SIG-M5 (cell line): ENCODE measurements at regions not wholly inside any gene's neighbourhood (a gene's known extent, or its start where the extent isn't known, plus 50 kb on each side); places are given as distances from the start of the nearest gene placed in this dataset.

Source experiments
- DNase-seq: peaks from one replicate; lab custom pipeline; 2025; lab: John Stamatoyannopoulos, UW

DNA sequence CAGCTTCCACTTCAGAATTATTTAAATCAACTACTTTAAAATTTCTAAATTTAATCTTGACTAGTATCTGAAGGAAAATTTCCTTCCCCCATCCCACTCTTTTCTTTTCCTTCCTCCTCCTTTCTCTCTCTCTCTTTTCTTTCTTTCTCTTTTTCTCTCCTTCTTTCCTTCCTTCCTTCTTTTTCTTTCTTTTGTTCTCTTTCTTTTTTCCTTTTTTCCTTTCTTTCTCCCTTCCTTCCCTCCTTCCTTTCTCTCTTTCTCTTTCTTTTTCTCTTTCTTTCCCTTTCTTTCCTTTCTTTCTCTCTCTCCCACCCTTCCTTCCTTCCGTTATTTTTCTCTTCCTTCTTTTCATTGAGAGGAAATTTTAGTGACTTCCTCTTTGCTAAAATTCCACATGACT is 132.0 kb upstream of the CDH19 start:
- DNase-seq: no peak

DNA sequence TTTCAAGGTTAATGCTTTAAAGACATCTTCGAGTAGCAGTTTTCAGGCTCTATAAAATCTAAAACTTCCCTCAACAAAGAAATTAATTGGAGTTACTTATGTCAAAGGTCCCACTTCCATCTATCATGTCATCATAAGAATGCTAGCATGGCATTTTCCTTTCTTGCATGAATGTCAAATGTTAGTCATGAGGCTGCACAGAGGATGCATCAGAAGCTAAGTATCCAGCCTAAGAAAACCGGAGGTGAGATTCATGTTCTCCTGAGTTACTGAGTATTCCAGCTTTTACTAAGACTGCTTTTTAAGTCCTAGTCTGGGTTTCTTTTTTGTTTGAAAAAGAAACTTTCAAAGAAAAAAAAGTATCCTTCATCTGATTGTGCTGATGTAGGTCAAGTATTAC is 130.6 kb upstream of the CDH19 start:
- DNase-seq: no peak

DNA sequence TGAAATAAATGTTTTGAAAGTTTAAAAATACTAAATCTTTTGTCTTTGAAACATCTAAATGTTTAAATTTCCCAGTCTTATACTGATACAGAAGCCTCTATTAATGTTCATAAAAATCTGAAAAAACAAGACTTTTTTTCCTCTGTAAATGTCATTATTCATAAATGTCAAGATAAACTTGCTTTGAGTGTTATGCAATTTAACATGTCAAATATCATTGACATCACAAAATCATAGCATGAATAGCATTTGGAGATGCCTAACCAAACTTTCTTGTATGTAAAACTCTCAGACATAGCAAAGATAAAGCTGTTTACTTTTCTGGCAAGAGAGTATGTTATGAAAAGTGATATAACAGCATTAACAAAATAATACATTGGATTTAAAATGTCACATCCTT is 128.0 kb upstream of the CDH19 start:
- DNase-seq: no peak

DNA sequence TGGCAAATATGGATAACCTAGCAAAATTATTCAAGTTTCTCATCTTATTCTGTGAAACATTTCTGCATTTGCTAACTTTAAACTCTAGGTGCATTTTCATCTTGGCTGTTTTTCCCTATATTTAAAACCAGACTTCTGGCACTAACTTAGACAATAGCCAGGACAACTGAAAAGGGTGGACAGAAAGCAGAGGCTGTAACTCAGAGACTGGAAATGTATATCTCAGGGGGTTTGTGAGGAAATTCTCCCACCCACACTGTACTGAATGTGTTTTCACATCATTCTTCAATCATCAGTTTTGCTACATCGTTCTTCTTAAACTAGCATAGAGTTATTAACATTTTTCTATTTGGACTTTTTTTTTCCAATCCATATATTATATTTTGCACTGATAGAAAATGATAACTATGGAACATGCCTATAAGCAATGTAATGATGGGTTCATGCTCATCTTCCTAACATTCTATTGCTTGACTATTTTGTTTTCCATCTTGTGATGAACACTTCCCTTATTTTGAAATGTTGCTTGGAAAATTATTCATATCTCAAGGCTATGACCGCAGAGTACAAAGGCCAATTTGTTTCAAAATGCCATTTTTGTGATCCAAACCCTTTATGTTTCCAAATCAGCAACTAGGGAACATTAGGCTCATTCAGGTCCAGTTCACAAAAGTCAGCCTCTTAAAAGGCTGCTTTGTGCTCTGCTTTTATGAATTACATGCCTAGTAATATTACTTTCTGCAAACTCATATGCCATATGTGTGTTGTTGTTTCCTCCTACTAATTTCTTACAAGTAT is 125.8 kb upstream of the CDH19 start:
- DNase-seq: no peak

DNA sequence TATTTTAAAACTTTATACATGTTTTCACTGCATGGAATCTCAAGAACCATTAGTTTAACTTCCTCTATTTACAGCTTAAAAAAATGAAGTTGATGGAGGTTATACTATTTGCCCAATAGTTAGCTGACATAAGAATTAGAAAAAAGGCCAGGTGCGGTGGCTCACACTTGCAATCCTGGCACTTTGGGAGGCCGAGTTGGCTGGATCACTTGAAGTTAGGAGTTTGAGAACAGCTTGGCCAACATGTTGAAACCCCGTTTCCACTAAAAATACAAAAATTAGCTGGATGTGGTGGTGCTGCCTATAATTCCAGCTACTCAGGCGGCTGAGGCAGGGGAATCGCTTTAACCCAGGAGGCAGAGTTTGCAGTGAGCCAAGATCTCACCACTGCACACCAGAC is 125.1 kb upstream of the CDH19 start:
- DNase-seq: no peak

DNA sequence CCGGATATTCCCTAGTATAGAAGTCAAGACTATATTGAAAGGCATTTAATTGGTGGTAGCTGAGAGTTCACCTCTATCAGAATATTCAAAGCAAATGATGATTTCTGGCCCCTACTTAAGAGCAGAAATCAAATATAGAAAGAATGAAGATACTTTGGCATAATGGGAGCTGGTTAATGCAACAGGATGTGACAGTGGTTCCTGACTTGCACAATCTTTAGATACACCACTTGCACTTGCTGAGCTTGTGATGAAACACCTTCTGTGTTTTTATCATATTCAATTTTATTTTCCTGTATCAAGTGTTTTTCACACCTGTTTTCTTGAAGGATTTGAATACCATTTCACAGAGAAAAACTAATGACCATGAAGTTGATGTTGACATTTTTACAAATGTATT is 124.1 kb upstream of the CDH19 start:
- peak; percentile 4 for DNase-seq

DNA sequence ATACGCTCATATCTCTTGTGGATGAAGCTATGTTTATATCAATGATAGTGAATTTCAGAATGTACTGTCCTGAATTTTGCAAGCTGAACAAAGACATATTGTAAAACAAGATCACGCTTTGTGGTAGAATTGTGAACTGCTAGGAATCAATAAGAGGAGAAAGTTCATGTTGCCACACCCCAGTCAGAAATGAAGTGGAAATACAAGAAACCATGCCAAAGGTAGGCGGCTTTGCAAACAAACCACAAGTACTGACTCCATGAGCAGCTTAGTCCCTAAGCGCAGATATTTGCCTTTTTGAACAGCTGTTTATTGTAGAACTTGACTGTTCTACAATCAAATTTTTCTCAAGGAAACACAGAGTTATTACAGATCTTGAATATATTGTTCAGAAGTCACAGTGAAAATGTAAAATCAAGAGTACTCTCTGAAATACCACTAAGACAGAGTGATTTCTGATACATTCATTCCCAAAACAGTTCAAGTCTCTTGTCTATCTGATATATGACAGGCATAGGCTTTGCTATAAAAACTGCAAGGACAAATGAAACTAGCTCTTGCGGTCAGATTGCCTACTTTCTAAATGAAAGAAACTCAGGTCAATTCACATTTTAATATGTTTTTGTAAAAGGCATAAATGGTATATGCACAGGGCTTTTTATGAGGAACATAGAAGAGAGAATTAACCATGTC is 120.9 kb upstream of the CDH19 start:
- no peak for DNase-seq

DNA sequence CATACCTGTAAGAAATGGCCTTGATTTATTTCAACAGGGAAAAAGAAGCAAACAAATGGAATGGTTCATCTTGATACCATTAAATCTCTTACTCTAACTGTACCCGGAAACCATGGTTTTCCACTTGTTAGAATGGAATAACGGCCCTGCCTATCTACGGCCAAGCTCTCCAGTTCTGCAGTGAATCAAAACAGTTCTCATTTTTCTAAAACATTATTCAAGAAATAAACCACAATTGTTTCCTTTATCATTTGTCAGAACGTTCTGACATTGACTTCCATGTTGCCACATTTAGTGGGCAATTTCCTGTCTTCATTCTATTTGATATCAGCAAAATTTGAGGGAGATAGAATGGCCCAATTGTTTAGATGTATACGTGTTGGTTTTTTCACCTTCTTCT is 118.8 kb upstream of the CDH19 start:
- no peak for DNase-seq

DNA sequence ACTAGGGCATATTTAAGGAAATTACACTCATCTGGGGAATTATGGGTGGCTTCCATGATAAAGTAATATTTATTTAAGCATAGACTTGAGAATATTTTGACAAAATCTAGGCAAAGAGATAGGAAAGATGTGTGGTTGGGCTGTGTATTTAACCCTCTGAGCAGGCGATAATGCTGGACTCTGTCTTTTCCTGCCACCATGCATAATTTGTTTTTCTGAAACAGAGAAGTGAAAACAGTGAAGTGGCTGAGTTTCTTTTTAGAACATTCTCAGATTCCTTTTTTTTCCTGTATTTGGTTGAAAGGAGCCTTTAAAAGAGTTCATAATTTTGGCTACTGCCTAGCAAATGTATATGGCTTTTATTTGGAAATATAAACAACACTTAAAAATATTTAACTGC is 104.8 kb upstream of the CDH19 start:
- no peak for DNase-seq

DNA sequence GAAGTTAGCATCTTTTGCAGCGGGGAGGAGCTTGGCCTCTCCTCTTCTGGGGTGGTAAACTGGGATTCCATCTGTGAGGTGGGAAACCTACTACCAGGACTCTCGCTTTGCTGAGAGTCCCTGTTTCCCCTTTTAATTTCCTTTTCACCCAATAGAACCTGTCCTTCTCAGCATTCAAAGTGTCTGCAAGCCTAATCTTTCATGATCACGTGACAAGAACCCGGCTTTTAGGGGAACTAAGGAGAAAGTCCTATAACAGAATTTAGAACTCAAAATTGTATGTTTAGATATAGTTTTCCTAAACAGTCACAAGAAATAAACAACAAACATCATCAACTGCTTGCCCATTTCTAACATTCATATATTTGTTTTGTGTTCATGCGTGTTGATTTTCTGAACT is 103.6 kb upstream of the CDH19 start:
- DNase-seq: no peak

DNA sequence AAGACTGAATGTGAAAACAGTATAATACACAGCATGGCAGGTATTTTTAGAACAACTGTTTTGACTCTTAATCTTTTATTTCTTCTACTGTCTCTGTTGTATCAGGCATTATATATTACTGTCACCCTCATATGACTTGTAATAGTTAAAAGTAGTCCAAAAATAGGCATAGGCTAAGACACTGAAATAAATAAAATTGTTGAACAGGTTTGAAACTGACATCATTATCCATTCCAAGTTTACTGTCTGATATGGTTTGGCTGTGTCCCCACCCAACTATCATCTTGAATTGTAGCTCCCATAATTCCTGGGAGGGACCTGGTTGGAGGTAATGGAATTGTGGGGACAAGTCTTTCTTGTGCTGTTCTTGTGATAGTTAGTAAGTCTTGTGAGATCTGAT is 91.4 kb upstream of the CDH19 start:
- no peak for DNase-seq

DNA sequence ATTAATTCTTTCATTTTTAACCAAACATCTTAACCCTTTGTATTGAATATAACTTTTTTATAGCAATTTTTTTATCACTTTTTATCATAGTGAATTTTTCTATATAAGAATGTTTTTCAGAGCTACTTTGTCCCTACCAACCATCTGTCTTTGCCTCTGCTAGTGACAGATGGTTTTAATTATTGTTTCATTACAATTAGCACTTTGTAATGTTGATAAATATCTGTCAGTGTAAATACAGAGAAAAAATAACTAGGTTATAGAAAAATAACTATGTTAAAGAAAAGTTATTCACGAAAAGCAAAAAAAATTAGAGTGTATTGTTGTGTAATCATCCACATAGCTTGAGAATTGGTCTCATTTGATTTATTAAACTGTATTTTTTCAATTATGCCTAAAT is 91.0 kb upstream of the CDH19 start:
- DNase-seq: no peak

DNA sequence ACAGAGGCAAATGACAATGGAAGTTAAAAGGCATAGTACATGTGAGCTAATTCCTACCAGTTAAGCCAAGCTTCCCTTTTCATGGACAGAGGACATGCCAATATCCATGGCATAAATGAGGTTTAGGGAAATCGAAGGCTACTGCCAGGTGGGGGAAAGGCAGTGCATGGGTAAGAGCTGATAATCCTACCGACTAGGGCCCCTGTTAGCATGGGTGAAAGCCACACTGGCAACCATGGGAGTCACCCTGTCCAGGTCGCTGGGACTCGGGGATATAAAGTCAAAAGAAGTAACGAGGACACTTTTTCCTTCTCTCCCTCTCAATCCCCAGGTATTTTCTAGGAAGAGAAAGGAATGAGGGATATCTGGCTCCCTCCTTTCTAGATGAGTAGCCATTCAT is 83.7 kb upstream of the CDH19 start:
- DNase-seq: no peak

DNA sequence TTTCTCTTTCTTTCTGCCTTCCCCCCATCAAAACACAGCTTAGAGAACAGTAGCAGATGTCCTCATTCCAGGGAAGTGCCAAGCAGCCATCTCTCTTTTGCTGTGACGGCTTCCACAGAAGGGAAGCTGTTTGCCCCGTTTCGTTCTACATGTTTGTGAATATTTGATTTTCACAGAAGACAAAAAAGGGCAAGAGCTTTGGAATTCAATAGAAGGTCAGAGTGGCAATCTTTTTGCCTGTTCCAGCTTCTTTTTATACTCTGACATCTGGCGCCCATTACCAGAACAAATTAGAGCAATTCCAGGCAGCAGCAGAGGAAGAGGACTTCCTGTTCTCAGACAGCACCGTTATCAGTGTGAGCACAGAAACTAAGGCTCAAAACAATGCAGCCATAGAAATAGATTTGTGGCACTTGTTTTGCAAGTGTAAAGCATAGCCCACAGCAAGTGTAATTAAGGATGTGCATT is 79.0 kb upstream of the CDH19 start:
- DNase-seq: no peak

DNA sequence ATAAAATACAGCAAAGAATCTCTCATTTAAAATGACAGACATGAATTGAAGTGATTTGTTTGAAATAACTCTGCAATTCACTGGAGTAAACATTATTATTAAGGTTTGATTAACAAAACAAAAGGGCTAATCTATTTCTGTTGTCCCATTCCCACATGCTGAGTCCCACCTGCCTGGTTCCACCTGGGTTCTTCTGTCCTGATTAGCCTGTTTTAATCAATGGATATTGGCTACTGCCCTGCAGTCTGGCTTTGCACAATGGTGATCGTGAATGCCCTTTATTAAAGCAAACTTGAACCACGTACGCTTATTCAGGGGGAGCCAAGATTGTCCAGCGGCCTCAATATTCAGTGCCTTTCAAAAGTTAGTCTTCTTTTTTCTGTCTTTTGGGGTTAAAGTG is 72.8 kb upstream of the CDH19 start:
- DNase-seq: no peak

DNA sequence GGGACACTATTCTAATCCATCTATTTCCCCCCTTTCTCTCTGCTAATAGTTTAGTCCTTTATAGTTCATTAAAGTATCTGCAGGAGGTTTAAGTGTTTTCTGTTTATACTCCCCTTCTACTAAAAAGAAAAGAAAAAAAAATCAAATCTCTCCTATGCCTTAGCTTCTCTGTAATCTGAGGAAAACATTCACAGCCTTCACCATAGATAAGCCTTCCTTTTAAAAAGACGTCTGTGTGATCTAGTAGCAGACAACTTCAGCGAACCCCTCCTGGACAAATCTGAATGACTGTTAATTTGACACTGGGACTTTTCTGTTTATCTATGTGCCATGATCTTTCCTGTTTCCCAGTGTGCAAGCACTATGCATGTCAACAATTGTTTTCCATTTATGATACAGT is 70.4 kb upstream of the CDH19 start:
- DNase-seq: no peak

DNA sequence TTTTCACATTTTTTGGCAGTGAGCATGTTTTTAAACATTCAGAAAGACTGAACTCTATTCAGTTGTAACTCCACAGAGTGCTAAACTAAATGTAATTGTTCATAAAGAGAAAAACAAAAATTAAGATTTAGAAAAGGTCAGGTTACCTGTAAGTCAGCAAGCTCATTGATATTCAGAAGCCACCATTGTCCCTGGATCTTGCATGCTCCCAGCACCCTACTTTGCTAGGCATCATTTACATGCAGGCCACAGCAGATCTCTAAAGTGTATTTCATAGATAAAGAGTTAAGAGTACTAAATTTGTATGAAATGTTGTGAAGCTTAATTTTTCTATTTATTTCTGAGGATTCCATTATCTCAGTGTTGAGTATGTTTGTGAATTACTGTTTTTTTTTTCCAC is 64.8 kb upstream of the CDH19 start:
- no peak for DNase-seq

DNA sequence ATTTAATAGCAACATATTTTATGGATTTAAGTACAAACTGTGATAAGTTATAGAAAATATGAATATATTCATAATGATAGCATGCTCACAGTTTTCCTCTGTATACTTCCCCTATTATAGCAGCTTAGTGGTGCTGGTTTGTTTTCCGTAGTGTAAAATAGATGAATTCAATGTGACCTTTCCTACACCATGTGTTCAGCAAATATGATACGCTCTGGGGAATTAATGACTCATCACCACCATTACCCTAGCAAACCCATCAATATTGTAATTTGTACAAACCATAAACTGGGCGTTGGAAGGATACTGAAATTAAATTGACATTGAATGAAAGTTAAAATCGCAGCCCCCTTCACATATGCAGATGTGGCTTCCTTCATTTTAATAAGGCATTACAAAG is 58.7 kb upstream of the CDH19 start:
- no peak for DNase-seq

DNA sequence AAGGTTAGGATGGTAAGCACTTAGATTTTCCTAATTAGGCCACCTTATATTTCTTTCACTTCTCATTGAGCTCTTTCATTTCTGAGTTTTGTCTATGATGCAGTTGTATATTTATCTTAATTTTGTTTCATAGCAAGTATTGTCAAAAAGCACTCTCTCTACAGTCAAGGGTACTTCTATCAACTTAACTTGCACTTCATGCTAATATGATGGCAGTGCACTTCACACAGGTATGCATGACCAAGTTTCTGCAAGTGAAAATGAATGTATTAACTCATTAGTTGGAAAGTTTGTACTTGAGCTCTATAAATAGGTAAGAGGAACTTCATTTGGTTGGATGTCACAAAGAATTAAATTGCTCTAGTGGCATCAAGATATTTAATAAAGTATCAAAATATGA is 51.5 kb upstream of the CDH19 start:
- no peak for DNase-seq
